Smooth muscle cell (in vitro differentiated cells): ENCODE measurements at regions not wholly inside any gene's neighbourhood (a gene's known extent, or its start where the extent isn't known, plus 50 kb on each side); places are given as distances from the start of the nearest gene placed in this dataset.

Experiments
- DNase-seq: peaks from one replicate; lab custom pipeline; 2025; ENCODE audit not compliant: unreplicated experiment; lab: John Stamatoyannopoulos, UW
- H2AFZ ChIP-seq: fragments of 200-600 bp; sonication (generic); 2 replicates; pipeline ENCODE4 v1.6.0; 2016; ENCODE audit warnings: antibody characterized with exemption, low read depth, mild to moderate bottlenecking
- H3F3A ChIP-seq: fragments of 200-600 bp; sonication (generic); 2 replicates; pipeline ENCODE4 v1.6.0; 2017; ENCODE audit warnings: antibody characterized with exemption, low read depth
- H3K27ac ChIP-seq: fragments of 200-600 bp; sonication (generic); 2 replicates; pipeline ENCODE4 v1.5.1; 2016; ENCODE audit warnings: low read depth, mild to moderate bottlenecking
- H3K27me3 ChIP-seq: fragments of 200-600 bp; sonication (generic); 2 replicates; pipeline ENCODE4 v1.6.1; 2016; ENCODE audit warnings: low read depth, mild to moderate bottlenecking
- H3K36me3 ChIP-seq: fragments of 200-600 bp; sonication (generic); 2 replicates; pipeline ENCODE4 v1.5.1; 2016; ENCODE audit warnings: low read depth
- H3K4me1 ChIP-seq: fragments of 200-600 bp; sonication (generic); 2 replicates; pipeline ENCODE4 v1.5.1; 2016; ENCODE audit warnings: low read depth
- H3K4me2 ChIP-seq: fragments of 200-600 bp; sonication (generic); 2 replicates; pipeline ENCODE4 v1.6.0; 2016; ENCODE audit warnings: mild to moderate bottlenecking
- H3K4me3 ChIP-seq: fragments of 200-600 bp; sonication (generic); 2 replicates; pipeline ENCODE4 v1.5.1; 2016; ENCODE audit warnings: mild to moderate bottlenecking
- H3K79me2 ChIP-seq: fragments of 200-600 bp; sonication (generic); 2 replicates; pipeline ENCODE4 v1.6.0; 2016; ENCODE audit warnings: low read depth, mild to moderate bottlenecking
- H3K9ac ChIP-seq: fragments of 200-600 bp; sonication (generic); 2 replicates; pipeline ENCODE4 v1.6.0; 2016; ENCODE audit warnings: low read depth
- H3K9me3 ChIP-seq: fragments of 200-600 bp; sonication (generic); replicated peaks from 2 replicates; pipeline ENCODE4 v1.5.1; 2016; ENCODE audit warnings: low read depth
- H4K20me1 ChIP-seq: fragments of 200-600 bp; sonication (generic); 2 replicates; pipeline ENCODE4 v1.6.0; 2016; ENCODE audit warnings: low read depth
- CTCF ChIP-seq: fragments of 200-600 bp; sonication (generic); IDR thresholded peaks from 2 replicates; pipeline ENCODE4 v1.5.1; 2017; ENCODE audit warnings: borderline replicate concordance, mild to moderate bottlenecking, antibody characterized with exemption; ENCODE audit not compliant: insufficient read depth, poor library complexity, severe bottlenecking
- WGBS: methylation state at CpG from one replicate; pipeline ENCODE4 v1.1.7; 2016; ENCODE audit warnings: low lambda C conversion rate; 5-methylcytosine and 5-hydroxymethylcytosine counted together

GRCh38 chr9:129493002-129493705, 127.7 kb downstream of the C9orf50 start:
- WGBS: 91% methylated on average over 9 of the region's 9 CpGs
- Histone ChIP-seq H2AFZ (no peak overlapping the region), H3K79me2 (peaks cover 23% of the 10 kb centered on the region), H3K4me2 (no peak overlapping the region), H3K36me3 (no peaks in the 10 kb centered on the region), H3K4me1 (peaks cover 42% of the 10 kb centered on the region), H3F3A (peaks cover 25% of the 10 kb centered on the region), H4K20me1 (no peaks in the 10 kb centered on the region), H3K9me3 (no peaks in the 10 kb centered on the region), H3K9ac (no peak overlapping the region), H3K4me3 (no peak overlapping the region), H3K27me3 (no peaks in the 10 kb centered on the region), H3K27ac (peak overlapping the region; percentile 37)
- no peak for DNase-seq
- TF ChIP-seq CTCF: no peak

DNA sequence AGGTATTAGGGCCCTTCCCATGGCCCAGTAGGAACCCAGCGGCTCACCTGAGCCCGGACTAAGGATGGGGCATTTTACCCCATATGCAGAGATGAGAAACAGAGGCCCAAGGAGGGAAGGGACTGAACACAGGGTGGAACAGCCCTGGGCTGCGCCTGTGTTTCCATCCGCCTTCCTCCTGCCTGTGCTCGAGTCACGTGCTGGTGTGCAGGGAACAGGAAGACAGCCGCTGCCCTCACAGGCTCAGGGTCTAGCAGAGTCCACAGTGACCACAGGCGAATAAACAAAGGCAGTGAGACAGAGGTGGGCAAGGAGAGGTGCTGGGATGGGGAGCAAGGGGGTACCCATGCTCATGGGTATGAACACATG, 129.4 kb downstream of the C9orf50 start:
- TF ChIP-seq CTCF: no peak
- peaks cover 23% of the 10 kb centered on the region for H3K79me2 ChIP-seq
- no peak for DNase-seq
- 65% methylated on average over 8 of the region's 8 CpGs for WGBS
- no peak overlapping the region for H2AFZ ChIP-seq
- H3K4me3 ChIP-seq: no peak overlapping the region
- no peaks in the 10 kb centered on the region for H3K36me3 ChIP-seq
- peaks cover 29% of the 10 kb centered on the region for H3F3A ChIP-seq
- no peaks in the 10 kb centered on the region for H3K9me3 ChIP-seq
- peak overlapping the region; percentile 85 for H3K4me2 ChIP-seq
- H3K27me3 ChIP-seq: no peaks in the 10 kb centered on the region
- H3K9ac ChIP-seq: no peak overlapping the region
- H3K4me1 ChIP-seq: peaks cover 45% of the 10 kb centered on the region
- peak overlapping the region; percentile 100 for H3K27ac ChIP-seq
- H4K20me1 ChIP-seq: no peaks in the 10 kb centered on the region

DNA sequence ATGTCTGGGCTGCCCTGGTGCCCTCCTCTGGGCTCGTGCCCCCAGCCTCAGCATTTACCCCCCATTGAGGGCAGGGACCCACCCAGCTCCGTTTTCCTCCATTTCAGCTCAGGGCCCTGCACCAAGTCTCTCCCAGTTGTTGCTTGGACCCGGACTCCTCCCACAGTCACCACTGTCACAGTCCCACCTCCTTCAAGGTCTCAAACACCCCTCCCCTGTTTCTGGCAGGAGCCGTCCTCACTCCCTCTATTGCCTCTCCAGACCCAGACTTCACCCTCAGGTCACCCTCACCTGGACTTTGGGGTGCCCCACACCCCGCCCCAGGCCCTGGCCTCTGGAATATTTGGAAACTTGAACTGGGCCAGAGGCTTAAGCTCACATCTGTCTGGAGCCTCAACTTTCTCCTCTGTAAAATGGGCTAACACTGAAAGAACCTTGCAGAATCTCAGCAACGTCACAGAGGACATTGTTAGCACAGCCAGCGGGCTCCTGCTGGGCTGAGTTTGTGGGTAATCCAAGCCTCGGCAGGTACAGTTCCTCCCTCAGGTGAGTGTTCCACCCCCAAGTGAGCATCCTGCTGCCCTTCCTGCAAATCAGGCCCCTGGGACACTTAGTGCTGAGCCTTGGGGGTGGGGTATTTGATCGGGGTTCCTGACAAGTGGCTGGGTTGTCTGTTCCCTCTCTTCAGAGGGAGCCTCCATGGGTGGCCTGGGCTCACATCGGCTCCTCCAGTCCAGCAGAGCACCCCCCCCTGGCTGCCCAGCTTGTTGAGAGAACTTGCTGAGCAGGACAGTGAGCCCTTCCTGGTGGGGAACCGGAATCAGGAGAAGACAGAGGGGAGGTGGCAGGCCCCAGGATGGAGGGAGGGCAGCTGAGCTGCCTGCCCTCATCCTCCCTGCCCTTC, 130.1 kb downstream of the C9orf50 start:
- H3K27ac ChIP-seq: peak overlapping the region; percentile 100
- H3K36me3 ChIP-seq: no peaks in the 10 kb centered on the region
- peak overlapping the region; percentile 85 for H3K4me2 ChIP-seq
- H2AFZ ChIP-seq: no peak overlapping the region
- H3K4me1 ChIP-seq: peaks cover 47% of the 10 kb centered on the region
- H3K9ac ChIP-seq: no peak overlapping the region
- H3K4me3 ChIP-seq: peak overlapping the region; percentile 47
- WGBS: 60% methylated on average over 11 of the region's 11 CpGs
- H3F3A ChIP-seq: peaks cover 33% of the 10 kb centered on the region
- TF ChIP-seq CTCF: no peak
- H3K79me2 ChIP-seq: peaks cover 23% of the 10 kb centered on the region
- no peak for DNase-seq
- no peaks in the 10 kb centered on the region for H3K27me3 ChIP-seq
- no peaks in the 10 kb centered on the region for H3K9me3 ChIP-seq
- no peaks in the 10 kb centered on the region for H4K20me1 ChIP-seq
